H9 (cell line): ENCODE measurements at regions not wholly inside any gene's neighbourhood (a gene's known extent, or its start where the extent isn't known, plus 50 kb on each side); places are given as distances from the start of the nearest gene placed in this dataset.

Experiments
- DNase-seq: peaks from one replicate; pipeline ENCODE4 v3.0.0-alpha.2; 2017
- H2AFZ ChIP-seq: one replicate; pipeline ENCODE4 v1.6.1; 2013; ENCODE audit warnings: mild to moderate bottlenecking, low read length, control low read depth, moderate library complexity
- H2AK5ac ChIP-seq: 2 replicates; pipeline ENCODE4 v1.6.1; 2013; ENCODE audit warnings: low read length, control low read depth, mixed read lengths; ENCODE audit not compliant: insufficient read length
- H2BK120ac ChIP-seq: one replicate; pipeline ENCODE4 v1.6.1; 2013; ENCODE audit warnings: low read depth, mild to moderate bottlenecking, low read length, control low read depth, inconsistent platforms; ENCODE audit not compliant: poor library complexity, severe bottlenecking
- H2BK12ac ChIP-seq: 2 replicates; pipeline ENCODE4 v1.6.1; 2013; ENCODE audit warnings: low read length, control low read depth, mixed read lengths, low read depth; ENCODE audit not compliant: insufficient read length
- H2BK15ac ChIP-seq: 2 replicates; pipeline ENCODE4 v1.6.1; 2013; ENCODE audit warnings: low read depth, low read length, control low read depth
- H2BK20ac ChIP-seq: one replicate; pipeline ENCODE4 v1.6.1; 2013; ENCODE audit warnings: low read depth, mild to moderate bottlenecking, low read length, control low read depth, inconsistent platforms; ENCODE audit not compliant: poor library complexity, severe bottlenecking
- H2BK5ac ChIP-seq: 2 replicates; pipeline ENCODE4 v1.6.1; 2013; ENCODE audit warnings: low read length, control low read depth, mixed read lengths; ENCODE audit not compliant: insufficient read length
- H3K14ac ChIP-seq: 2 replicates; pipeline ENCODE4 v1.6.1; 2013; ENCODE audit warnings: low read length, control low read depth; ENCODE audit not compliant: insufficient read depth
- H3K18ac ChIP-seq: 2 replicates; pipeline ENCODE4 v1.6.1; 2013; ENCODE audit warnings: low read depth, mild to moderate bottlenecking, mixed read lengths, low read length, control low read depth; ENCODE audit not compliant: insufficient read length
- H3K23ac ChIP-seq: 2 replicates; pipeline ENCODE4 v1.6.1; 2013; ENCODE audit warnings: low read length, control low read depth, mixed read lengths, low read depth; ENCODE audit not compliant: insufficient read length
- H3K23me2 ChIP-seq: 2 replicates; pipeline ENCODE4 v1.6.1; 2013; ENCODE audit warnings: low read depth, mild to moderate bottlenecking, mixed read lengths, low read length, control low read depth; ENCODE audit not compliant: insufficient read length, poor library complexity, severe bottlenecking
- H3K27ac ChIP-seq: 2 replicates; pipeline ENCODE4 v1.5.1; 2013; ENCODE audit warnings: low read length, control low read depth, mixed read lengths, low read depth; ENCODE audit not compliant: insufficient read length
- H3K27me3 ChIP-seq: 2 replicates; pipeline ENCODE4 v1.6.1; 2013; ENCODE audit warnings: low read length, control low read depth, inconsistent platforms; ENCODE audit not compliant: insufficient read depth
- H3K4ac ChIP-seq: 2 replicates; pipeline ENCODE4 v1.6.1; 2013; ENCODE audit warnings: low read depth, mild to moderate bottlenecking, control low read depth, inconsistent platforms, low read length, moderate library complexity
- H3K4me1 ChIP-seq: 2 replicates; pipeline ENCODE4 v1.6.1; 2013; ENCODE audit warnings: low read length, control low read depth, inconsistent platforms; ENCODE audit not compliant: insufficient read depth
- H3K4me2 ChIP-seq: 2 replicates; pipeline ENCODE4 v1.6.1; 2013; ENCODE audit warnings: low read length, control low read depth, mixed read lengths; ENCODE audit not compliant: insufficient read length, insufficient read depth
- H3K56ac ChIP-seq: 2 replicates; pipeline ENCODE4 v1.6.1; 2013; ENCODE audit warnings: low read depth, mild to moderate bottlenecking, mixed read lengths, low read length, control low read depth; ENCODE audit not compliant: insufficient read length
- H3K79me1 ChIP-seq: 2 replicates; pipeline ENCODE4 v1.6.1; 2013; ENCODE audit warnings: low read depth, mild to moderate bottlenecking, moderate library complexity, low read length, control low read depth, inconsistent platforms; ENCODE audit not compliant: insufficient read depth, poor library complexity, severe bottlenecking
- H3K79me2 ChIP-seq: 2 replicates; pipeline ENCODE4 v1.6.1; 2013; ENCODE audit warnings: low read length, control low read depth, inconsistent platforms; ENCODE audit not compliant: insufficient read depth
- H3K9ac ChIP-seq: 2 replicates; pipeline ENCODE4 v1.6.1; 2013; ENCODE audit warnings: low read length, control low read depth, mixed read lengths; ENCODE audit not compliant: insufficient read length; ENCODE audit errors: extremely low read depth
- H3K9me3 ChIP-seq: one replicate; pipeline ENCODE4 v1.6.1; 2013; ENCODE audit warnings: low read depth, low read length, inconsistent platforms; ENCODE audit not compliant: control insufficient read depth
- H3T11ph ChIP-seq: one replicate; pipeline ENCODE4 v1.6.1; 2013; ENCODE audit warnings: mild to moderate bottlenecking, low read length, control low read depth, inconsistent platforms
- H4K20me1 ChIP-seq: one replicate; pipeline ENCODE4 v1.6.1; 2013; ENCODE audit not compliant: control insufficient read depth, insufficient read length, insufficient read depth
- H4K5ac ChIP-seq: 2 replicates; pipeline ENCODE4 v1.6.1; 2013; ENCODE audit warnings: low read depth, mild to moderate bottlenecking, mixed read lengths, low read length, control low read depth; ENCODE audit not compliant: insufficient read length
- H4K8ac ChIP-seq: replicated peaks from 2 replicates; pipeline ENCODE4 v1.6.1; 2013; ENCODE audit warnings: low read length, control low read depth, mixed read lengths, low read depth; ENCODE audit not compliant: insufficient read length
- H4K91ac ChIP-seq: 2 replicates; pipeline ENCODE4 v1.6.1; 2013; ENCODE audit warnings: low read depth, mild to moderate bottlenecking, moderate library complexity, mixed read lengths, low read length, control low read depth; ENCODE audit not compliant: insufficient read length
- H3K27ac Mint-ChIP-seq, 3 experiments: 2 replicates in 2 of 3; 3 replicates in 1 of 3; pipeline ENCODE4 v1.8.0; 2020 to 2021; ENCODE audit warnings: mixed read lengths in 3 of 3, mild to moderate bottlenecking in 1 of 3, moderate library complexity in 1 of 3
- H3K27me3 Mint-ChIP-seq: 2 replicates; pipeline ENCODE4 v1.8.0; 2021; ENCODE audit warnings: low read depth, mild to moderate bottlenecking, moderate library complexity, mixed read lengths
- H3K36me3 Mint-ChIP-seq, 3 experiments: 2 replicates in 2 of 3; 3 replicates in 1 of 3; pipeline ENCODE4 v1.8.0; 2020 to 2021; ENCODE audit warnings: low read depth in 3 of 3, mixed read lengths in 3 of 3; ENCODE audit not compliant: insufficient read depth in 1 of 3
- H3K4me1 Mint-ChIP-seq, 2 experiments: 2 replicates each; pipeline ENCODE4 v1.8.0; 2020; ENCODE audit warnings: mixed read lengths in 2 of 2
- H3K4me3 Mint-ChIP-seq, 2 experiments: 2 replicates in 1 of 2; 3 replicates in 1 of 2; pipeline ENCODE4 v1.8.0; 2020 to 2021; ENCODE audit warnings: mild to moderate bottlenecking in 2 of 2, mixed read lengths in 2 of 2, moderate library complexity in 1 of 2
- H3K9me3 Mint-ChIP-seq, 2 experiments: 2 replicates in 1 of 2; 3 replicates in 1 of 2; pipeline ENCODE4 v1.8.0; 2020; ENCODE audit warnings: mild to moderate bottlenecking in 2 of 2, mixed read lengths in 2 of 2, moderate library complexity in 1 of 2
- CTCF ChIP-seq: fragments of 200-600 bp; sonication (generic); conservative IDR thresholded peaks from 3 replicates; pipeline ENCODE4 v1.8.0; 2021; ENCODE audit warnings: antibody characterized with exemption, mild to moderate bottlenecking
- WGBS: extraction: QIAGEN DNeasy Blood & Tissue Kit; methylation state at CpG from one replicate; pipeline ENCODE4 v1.1.7; 2013; ENCODE audit warnings: missing lambda C conversion rate, low lambda C conversion rate, mixed read lengths; ENCODE audit not compliant: insufficient read length; ENCODE audit errors: extremely low coverage; 5-methylcytosine and 5-hydroxymethylcytosine counted together

- Histone ChIP-seq H3K9me3 (no peaks in the 10 kb centered on the region), H2BK12ac (no peak overlapping the region), H2BK5ac (no peak overlapping the region), H2AFZ (no peak overlapping the region), H3K79me2 (no peaks in the 10 kb centered on the region), H3K23me2 (no peaks in the 10 kb centered on the region), H2BK15ac (no peak overlapping the region), H3K23ac (no peak overlapping the region), H4K20me1 (no peaks in the 10 kb centered on the region), H3K79me1 (no peaks in the 10 kb centered on the region), H4K8ac (no peak overlapping the region), H4K91ac (no peak overlapping the region), H3K18ac (no peak overlapping the region), H3K27me3 (no peaks in the 10 kb centered on the region), H3K14ac (no peak overlapping the region), H2BK120ac (no peak overlapping the region), H3K9ac (no peak overlapping the region), H3T11ph (no peak overlapping the region), H2BK20ac (no peak overlapping the region), H4K5ac (no peak overlapping the region), H2AK5ac (no peak overlapping the region), H3K56ac (no peak overlapping the region), H3K4ac (no peak overlapping the region), H3K4me1 (peaks cover 8% of the 10 kb centered on the region; the same call in 1 of the 2 replicates), H3K4me2 (no peak overlapping the region), H3K27ac (no peak overlapping the region)
- WGBS, result no CpG with 5 or more reads among the region's 5 CpGs
- no peak for DNase-seq
- H3K4me1 Mint-ChIP-seq, result peaks cover 18 to 21% of the 10 kb centered on the region in 2 experiments
- H3K27ac Mint-ChIP-seq, result no peak overlapping the region
- H3K27me3 Mint-ChIP-seq, result no peaks in the 10 kb centered on the region
- no peaks in the 10 kb centered on the region for H3K9me3 Mint-ChIP-seq
- no peaks in the 10 kb centered on the region for H3K36me3 Mint-ChIP-seq
- H3K4me3 Mint-ChIP-seq, result no peak overlapping the region
- TF ChIP-seq CTCF, result no peak
Measured at GRCh38 chr18:46318356-46318755, 214.2 kb downstream of the HAUS1 start.
